ENCODE measurements at regions not wholly inside any gene's neighbourhood (a gene's known extent, or its start where the extent isn't known, plus 50 kb on each side); places are given as distances from the start of the nearest gene placed in this dataset.

DNA sequence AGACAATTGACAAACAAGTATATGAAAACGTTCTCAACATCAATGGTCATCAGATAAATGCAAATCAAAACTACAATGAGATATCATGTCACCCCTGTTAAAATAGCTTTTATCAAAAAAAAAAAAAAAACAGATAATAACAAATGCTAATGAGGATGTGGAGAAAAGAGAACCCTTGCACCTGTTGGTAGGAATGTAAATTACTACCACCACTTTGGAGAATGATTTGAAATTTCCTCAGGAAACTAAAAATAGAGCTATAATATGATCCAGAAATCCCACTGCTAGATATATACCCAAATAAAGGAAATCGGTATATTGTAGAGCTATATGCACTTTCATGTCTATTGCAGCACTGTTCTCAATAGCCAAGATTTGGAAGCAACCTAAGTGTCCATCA is 470.6 kb upstream of the FSTL5 start:
- TF ChIP-seq, protein P1, sequence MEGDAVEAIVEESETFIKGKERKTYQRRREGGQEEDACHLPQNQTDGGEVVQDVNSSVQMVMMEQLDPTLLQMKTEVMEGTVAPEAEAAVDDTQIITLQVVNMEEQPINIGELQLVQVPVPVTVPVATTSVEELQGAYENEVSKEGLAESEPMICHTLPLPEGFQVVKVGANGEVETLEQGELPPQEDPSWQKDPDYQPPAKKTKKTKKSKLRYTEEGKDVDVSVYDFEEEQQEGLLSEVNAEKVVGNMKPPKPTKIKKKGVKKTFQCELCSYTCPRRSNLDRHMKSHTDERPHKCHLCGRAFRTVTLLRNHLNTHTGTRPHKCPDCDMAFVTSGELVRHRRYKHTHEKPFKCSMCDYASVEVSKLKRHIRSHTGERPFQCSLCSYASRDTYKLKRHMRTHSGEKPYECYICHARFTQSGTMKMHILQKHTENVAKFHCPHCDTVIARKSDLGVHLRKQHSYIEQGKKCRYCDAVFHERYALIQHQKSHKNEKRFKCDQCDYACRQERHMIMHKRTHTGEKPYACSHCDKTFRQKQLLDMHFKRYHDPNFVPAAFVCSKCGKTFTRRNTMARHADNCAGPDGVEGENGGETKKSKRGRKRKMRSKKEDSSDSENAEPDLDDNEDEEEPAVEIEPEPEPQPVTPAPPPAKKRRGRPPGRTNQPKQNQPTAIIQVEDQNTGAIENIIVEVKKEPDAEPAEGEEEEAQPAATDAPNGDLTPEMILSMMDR (IDR thresholded peaks at IDR 0.05; ENCODE audit: low read depth, low read length, missing input control): no peak
- TF ChIP-seq, protein P2, sequence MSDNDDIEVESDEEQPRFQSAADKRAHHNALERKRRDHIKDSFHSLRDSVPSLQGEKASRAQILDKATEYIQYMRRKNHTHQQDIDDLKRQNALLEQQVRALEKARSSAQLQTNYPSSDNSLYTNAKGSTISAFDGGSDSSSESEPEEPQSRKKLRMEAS (IDR thresholded peaks at IDR 0.05): no peak
- TF ChIP-seq YY1 (IDR thresholded peaks at IDR 0.05) (no peak), JUND (IDR thresholded peaks at IDR 0.05) (no peak)

Measured in liver (tissue), 3 donors.